ENCODE measurements at regions not wholly inside any gene's neighbourhood (a gene's known extent, or its start where the extent isn't known, plus 50 kb on each side); places are given as distances from the start of the nearest gene placed in this dataset.

DNA sequence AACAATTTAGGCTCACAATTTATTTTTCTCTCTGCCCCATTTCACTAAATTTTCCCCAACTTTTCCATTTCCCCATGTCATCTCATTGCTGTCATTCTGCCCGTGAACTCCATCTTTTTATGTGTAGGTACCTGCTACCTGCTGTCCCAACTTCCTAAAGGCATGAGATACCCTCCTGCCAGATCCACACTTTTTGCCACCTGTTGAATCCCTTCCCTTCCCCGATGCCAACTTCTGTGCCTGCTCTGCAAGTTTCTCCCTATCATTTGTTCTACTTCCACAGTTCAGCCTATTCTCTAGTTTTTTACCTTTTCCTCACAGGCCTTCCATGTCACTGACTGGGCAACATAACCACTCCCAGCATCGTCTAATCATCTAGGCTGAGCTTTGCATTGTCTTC lies 607.5 kb upstream of the KLF12 start:
- TF ChIP-seq CTCF (IDR thresholded peaks at IDR 0.05; ENCODE audit: low read depth, low read length) = no peak
- TF ChIP-seq POLR2A (IDR thresholded peaks at IDR 0.05; ENCODE audit: extremely low read depth, insufficient read length) = no peak
- TF ChIP-seq, protein P1, sequence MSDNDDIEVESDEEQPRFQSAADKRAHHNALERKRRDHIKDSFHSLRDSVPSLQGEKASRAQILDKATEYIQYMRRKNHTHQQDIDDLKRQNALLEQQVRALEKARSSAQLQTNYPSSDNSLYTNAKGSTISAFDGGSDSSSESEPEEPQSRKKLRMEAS (IDR thresholded peaks at IDR 0.05; ENCODE audit: low read depth, low read length) = no peak

All from NB4 (cell line).